RWPE2 (cell line): ENCODE measurements at regions not wholly inside any gene's neighbourhood (a gene's known extent, or its start where the extent isn't known, plus 50 kb on each side); places are given as distances from the start of the nearest gene placed in this dataset.
"Not testable (repeated sequence)": the region's sequence is repeated elsewhere in the genome, so short reads cannot be mapped to it uniquely, and the experiment has no call there.

Source experiments
- ATAC-seq: fragments of 200-7000 bp; cut with Tn5 transposase; 3 replicates; pipeline ENCODE4 v1.9.1; 2021; ENCODE audit warnings: low read depth
- DNase-seq: peaks from one replicate; pipeline ENCODE4 v3.0.0-alpha.2; 2020; ENCODE audit warnings: low spot score
- H3K27ac ChIP-seq: fragments of 450-650 bp; 2 replicates; pipeline ENCODE4 v1.5.1; 2017; ENCODE audit warnings: mild to moderate bottlenecking; ENCODE audit not compliant: poor library complexity, severe bottlenecking
- H3K27me3 ChIP-seq: fragments of 250-450 bp; sonication (Bioruptor Pico); 2 replicates; pipeline ENCODE4 v1.5.1; 2021; ENCODE audit warnings: mild to moderate bottlenecking, moderate library complexity; ENCODE audit not compliant: insufficient read depth, poor library complexity, severe bottlenecking
- H3K36me3 ChIP-seq: fragments of 250-450 bp; sonication (Bioruptor Pico); 2 replicates; pipeline ENCODE4 v1.5.1; 2020; ENCODE audit warnings: low read depth, mild to moderate bottlenecking, moderate library complexity
- H3K4me1 ChIP-seq: fragments of 250-450 bp; sonication (Bioruptor Pico); 2 replicates; pipeline ENCODE4 v1.5.1; 2021; ENCODE audit warnings: mild to moderate bottlenecking, moderate library complexity; ENCODE audit not compliant: insufficient read depth, poor library complexity, severe bottlenecking
- H3K4me3 ChIP-seq: fragments of 250-450 bp; sonication (Bioruptor Pico); 2 replicates; pipeline ENCODE4 v1.5.1; 2021; ENCODE audit warnings: mild to moderate bottlenecking, moderate library complexity; ENCODE audit not compliant: severe bottlenecking
- H3K9me3 ChIP-seq: fragments of 250-450 bp; sonication (Bioruptor Pico); 2 replicates; pipeline ENCODE4 v1.5.1; 2021; ENCODE audit warnings: mild to moderate bottlenecking, moderate library complexity; ENCODE audit not compliant: severe bottlenecking
- TF ChIP-seq, protein P1 (sequence below): fragments of 450-650 bp; IDR thresholded peaks from one replicate; pipeline ENCODE4 v1.5.1; 2017; ENCODE audit warnings: mild to moderate bottlenecking, moderate library complexity; ENCODE audit not compliant: poor library complexity, severe bottlenecking

DNA sequence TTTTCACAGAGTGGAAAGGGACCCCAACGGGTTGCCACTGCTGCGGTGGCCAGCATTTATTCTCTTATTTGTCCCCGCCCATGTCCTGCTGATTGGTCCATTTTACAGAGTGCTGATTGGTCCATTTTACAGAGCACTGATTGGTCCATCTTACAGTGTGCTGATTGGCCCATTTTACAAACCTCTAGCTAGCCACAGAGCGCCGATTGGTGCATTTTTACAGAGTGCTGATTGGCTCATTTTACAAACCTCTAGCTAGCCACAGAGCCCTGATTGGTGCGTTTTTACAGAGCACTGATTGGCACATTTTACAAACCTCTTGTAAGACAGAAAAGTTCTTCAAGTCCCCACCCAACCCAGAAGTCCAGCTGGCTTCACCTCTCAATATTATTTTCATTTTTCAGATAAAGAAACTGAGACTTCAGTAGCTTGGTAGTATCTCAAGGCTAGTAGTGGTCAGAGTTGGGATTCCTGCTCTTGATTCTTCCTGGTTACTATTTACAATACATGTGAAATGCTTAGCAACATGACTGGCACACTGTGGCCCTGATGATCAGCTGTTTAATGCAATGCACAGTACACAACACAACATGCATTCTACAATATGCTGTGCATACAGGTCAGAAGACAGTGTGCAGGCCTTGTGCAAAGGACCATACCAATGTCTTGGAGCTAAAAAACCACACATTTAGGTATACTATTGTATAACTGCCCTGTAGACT, 63.6 kb upstream of the BOD1 start:
- no peaks in the 10 kb centered on the region for H3K36me3 ChIP-seq
- TF ChIP-seq, protein P1, sequence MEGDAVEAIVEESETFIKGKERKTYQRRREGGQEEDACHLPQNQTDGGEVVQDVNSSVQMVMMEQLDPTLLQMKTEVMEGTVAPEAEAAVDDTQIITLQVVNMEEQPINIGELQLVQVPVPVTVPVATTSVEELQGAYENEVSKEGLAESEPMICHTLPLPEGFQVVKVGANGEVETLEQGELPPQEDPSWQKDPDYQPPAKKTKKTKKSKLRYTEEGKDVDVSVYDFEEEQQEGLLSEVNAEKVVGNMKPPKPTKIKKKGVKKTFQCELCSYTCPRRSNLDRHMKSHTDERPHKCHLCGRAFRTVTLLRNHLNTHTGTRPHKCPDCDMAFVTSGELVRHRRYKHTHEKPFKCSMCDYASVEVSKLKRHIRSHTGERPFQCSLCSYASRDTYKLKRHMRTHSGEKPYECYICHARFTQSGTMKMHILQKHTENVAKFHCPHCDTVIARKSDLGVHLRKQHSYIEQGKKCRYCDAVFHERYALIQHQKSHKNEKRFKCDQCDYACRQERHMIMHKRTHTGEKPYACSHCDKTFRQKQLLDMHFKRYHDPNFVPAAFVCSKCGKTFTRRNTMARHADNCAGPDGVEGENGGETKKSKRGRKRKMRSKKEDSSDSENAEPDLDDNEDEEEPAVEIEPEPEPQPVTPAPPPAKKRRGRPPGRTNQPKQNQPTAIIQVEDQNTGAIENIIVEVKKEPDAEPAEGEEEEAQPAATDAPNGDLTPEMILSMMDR: no peak
- no peak overlapping the region for H3K4me3 ChIP-seq
- no peaks in the 10 kb centered on the region for H3K4me1 ChIP-seq
- H3K27ac ChIP-seq: no peak overlapping the region
- no peaks in the 10 kb centered on the region for H3K9me3 ChIP-seq
- DNase-seq (no peak), ATAC-seq (no peak)
- H3K27me3 ChIP-seq: no peaks in the 10 kb centered on the region

DNA sequence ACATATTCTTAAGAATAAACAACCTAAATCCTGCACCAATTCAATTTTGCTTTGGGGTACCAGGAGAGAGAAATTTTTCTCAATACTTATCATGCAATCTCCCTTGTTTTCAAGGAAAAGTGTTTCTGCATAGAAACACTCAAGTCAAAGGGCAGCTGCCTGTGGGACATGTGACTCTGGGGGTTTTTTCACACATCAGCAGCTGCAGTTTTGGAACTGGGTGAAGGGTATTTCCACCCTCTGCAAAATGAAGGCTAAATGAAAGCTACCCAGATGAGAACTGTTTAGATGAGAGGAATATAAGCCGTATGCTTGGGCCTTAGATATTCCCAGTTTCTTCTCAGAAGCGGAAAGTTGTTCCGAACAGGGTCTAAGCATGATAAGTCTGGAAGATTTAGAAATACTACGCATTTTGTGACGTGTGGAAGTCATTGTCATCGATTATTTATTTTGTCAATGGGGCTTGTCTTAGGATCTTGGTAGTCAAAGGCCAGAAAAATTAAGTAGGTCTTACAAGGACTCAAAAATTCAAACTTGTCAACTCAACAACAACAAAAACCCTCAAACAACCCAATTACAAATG, 64.3 kb upstream of the BOD1 start:
- no peak for ATAC-seq
- no peak for DNase-seq
- no peaks in the 10 kb centered on the region for H3K27me3 ChIP-seq

DNA sequence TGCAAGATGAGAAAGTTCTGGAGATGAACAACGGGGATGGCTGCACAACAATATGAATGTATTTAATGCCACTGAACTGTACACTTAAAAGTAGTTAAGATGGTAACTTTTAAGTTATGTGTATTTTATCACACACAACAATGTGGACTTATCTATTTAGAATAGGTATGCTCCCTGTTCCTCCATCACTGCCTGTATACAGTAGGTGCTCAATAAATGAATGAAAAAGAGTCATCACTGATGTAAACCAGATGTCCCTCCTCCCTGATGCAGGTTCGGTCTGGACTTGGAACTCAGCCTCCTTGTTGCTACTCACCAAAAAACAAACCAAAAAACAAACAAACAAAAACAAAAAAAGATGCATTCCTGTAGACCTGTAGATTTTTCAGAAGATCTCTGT, 65.9 kb upstream of the BOD1 start:
- DNase-seq: no peak
- H3K4me1 ChIP-seq: no peaks in the 10 kb centered on the region
- no peak overlapping the region for H3K27ac ChIP-seq
- H3K36me3 ChIP-seq: no peaks in the 10 kb centered on the region
- no peak overlapping the region for H3K4me3 ChIP-seq
- TF ChIP-seq, protein P1: no peak
- H3K27me3 ChIP-seq: no peaks in the 10 kb centered on the region
- ATAC-seq: no peak
- H3K9me3 ChIP-seq: no peaks in the 10 kb centered on the region

More for the DNA sequence above, 64.3 kb upstream of the BOD1 start:
- Histone ChIP-seq H3K4me1 (no peaks in the 10 kb centered on the region), H3K27ac (no peak overlapping the region), H3K9me3 (no peaks in the 10 kb centered on the region), H3K36me3 (no peaks in the 10 kb centered on the region), H3K4me3 (no peak overlapping the region)
- TF ChIP-seq, protein P1: no peak

DNA sequence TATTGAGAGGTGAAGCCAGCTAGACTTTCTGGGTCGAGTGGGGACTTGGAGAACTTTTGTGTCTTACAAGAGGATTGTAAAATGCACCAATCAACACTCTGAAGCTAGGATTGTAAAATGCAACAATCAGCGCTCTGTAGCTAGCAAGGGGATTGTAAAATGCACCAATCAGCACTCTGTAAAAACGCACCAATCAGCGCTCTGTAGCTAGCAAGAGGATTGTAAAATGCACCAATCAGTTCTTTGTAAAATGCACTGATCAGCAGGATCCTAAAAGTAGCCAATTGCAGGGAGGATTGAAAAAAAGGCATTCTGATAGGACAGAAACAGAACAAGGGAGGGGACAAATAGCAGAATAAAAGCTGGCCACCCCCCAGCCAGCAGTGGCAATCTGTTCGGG, 68.1 kb upstream of the BOD1 start:
- not testable (repeated sequence) for H3K27me3 ChIP-seq, ATAC-seq

DNA sequence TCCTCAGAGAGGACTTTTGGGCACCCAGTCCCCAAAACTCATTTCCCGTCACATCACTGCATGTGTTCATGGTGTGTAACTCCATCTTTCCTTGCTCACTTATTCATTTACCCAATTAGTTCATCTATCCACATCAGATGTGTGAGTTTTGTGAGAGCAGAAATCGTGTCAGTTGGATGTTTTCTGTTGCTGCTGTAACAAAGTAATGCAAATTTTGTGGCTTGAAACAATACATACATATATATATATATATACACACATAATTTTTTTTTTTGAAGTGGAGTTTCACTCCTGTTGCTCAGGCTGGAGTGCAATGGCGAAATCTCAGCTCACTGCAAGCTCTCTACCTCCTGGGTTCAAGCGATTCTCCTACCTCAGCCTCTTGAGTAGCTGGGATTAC, 70.5 kb upstream of the BOD1 start:
- Histone ChIP-seq H3K36me3 (no peaks in the 10 kb centered on the region), H3K9me3 (no peaks in the 10 kb centered on the region), H3K27ac (no peak overlapping the region), H3K4me1 (no peaks in the 10 kb centered on the region), H3K27me3 (no peaks in the 10 kb centered on the region), H3K4me3 (no peak overlapping the region)
- TF ChIP-seq, protein P1: no peak
- DNase-seq: no peak
- ATAC-seq: no peak

More for the DNA sequence above, 68.1 kb upstream of the BOD1 start:
- not testable (repeated sequence) for H3K9me3 ChIP-seq, DNase-seq, H3K27ac ChIP-seq, H3K4me1 ChIP-seq, H3K4me3 ChIP-seq, H3K36me3 ChIP-seq
